ENCODE measurements at regions not wholly inside any gene's neighbourhood (a gene's known extent, or its start where the extent isn't known, plus 50 kb on each side); places are given as distances from the start of the nearest gene placed in this dataset.

GRCh38 chr2:129656081-129656598 is 323.3 kb upstream of the RAB6C start:
- TF ChIP-seq CTCF (IDR thresholded peaks at IDR 0.05) (no peak), EZH2 (IDR thresholded peaks at IDR 0.05) (no peak)

Data from neural progenitor cell (in vitro differentiated cells).